ENCODE measurements at regions not wholly inside any gene's neighbourhood (a gene's known extent, or its start where the extent isn't known, plus 50 kb on each side); places are given as distances from the start of the nearest gene placed in this dataset.

DNA sequence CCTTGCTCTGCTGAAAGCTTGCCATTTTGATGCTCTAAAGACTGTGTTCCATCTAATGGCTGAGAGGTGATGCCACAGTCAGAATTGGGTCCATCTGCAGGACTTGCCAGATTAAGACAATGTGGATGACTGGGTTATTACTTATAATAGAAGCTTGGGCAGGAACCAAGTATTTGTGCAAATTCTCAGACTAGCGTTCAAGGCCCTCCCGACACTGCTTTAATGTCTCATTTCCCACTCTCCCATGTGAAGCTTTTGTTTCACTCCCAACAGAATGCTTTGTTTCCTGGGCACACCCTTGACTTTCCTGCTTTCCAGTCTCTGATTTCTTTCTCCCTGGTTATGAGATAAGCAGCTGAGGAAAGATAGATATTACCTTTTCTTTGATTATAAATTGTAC is 215.8 kb downstream of the KCNS3 start:
- H3F3A ChIP-seq (ENCODE audit: control insufficient read depth, insufficient read depth), result no peaks in the 10 kb centered on the region
- no peak overlapping the region for H3K27ac ChIP-seq (ENCODE audit: low read depth, low read length)
- no peaks in the 10 kb centered on the region for H4K20me1 ChIP-seq (ENCODE audit: control insufficient read depth, insufficient read depth, low read depth, low read length)
- H3K79me2 ChIP-seq (ENCODE audit: control insufficient read depth, low read length), result no peaks in the 10 kb centered on the region
- no peak overlapping the region for H3K4me3 ChIP-seq (ENCODE audit: low read length)
- H3K9me3 ChIP-seq (ENCODE audit: control insufficient read depth, insufficient read depth, low read length), result no peaks in the 10 kb centered on the region
- H3K4me1 ChIP-seq (ENCODE audit: control insufficient read depth, low read length), result no peaks in the 10 kb centered on the region
- H3K27me3 ChIP-seq (ENCODE audit: control insufficient read depth, low read length), result no peaks in the 10 kb centered on the region; the same call in 1 of the 2 replicates
- H3K4me2 ChIP-seq (ENCODE audit: low read length), result no peak overlapping the region
- no peaks in the 10 kb centered on the region for H3K9me2 ChIP-seq (replicated peaks; ENCODE audit: control insufficient read depth, low read length)
- TF ChIP-seq, protein P1, sequence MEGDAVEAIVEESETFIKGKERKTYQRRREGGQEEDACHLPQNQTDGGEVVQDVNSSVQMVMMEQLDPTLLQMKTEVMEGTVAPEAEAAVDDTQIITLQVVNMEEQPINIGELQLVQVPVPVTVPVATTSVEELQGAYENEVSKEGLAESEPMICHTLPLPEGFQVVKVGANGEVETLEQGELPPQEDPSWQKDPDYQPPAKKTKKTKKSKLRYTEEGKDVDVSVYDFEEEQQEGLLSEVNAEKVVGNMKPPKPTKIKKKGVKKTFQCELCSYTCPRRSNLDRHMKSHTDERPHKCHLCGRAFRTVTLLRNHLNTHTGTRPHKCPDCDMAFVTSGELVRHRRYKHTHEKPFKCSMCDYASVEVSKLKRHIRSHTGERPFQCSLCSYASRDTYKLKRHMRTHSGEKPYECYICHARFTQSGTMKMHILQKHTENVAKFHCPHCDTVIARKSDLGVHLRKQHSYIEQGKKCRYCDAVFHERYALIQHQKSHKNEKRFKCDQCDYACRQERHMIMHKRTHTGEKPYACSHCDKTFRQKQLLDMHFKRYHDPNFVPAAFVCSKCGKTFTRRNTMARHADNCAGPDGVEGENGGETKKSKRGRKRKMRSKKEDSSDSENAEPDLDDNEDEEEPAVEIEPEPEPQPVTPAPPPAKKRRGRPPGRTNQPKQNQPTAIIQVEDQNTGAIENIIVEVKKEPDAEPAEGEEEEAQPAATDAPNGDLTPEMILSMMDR (IDR thresholded peaks at IDR 0.05; ENCODE audit: low read depth, low read length, poor library complexity, severe bottlenecking), result no peak
- TF ChIP-seq EZH2phosphoT487 (IDR thresholded peaks at IDR 0.05; ENCODE audit: borderline replicate concordance, low read length), result no peak
- no peaks in the 10 kb centered on the region for H3K36me3 ChIP-seq (ENCODE audit: control insufficient read depth, low read length)

DNA sequence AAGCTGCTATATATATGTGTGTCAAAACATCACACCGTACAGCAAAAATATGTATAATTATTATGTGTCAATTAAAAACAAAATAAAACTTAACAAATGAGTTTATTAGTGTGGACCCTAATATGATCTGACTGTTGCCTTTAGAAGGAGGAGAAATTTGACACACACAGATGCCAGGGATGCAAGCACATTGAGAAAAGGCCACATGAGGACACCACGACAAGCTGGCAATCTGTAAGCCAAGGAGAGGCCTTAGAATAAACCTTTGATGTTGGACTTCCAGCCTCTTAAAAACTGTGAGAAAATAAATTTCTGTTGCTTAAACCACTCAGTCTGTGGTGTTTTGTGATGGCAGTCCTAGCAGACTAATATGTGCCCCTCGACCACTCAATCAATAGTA is 214.7 kb downstream of the KCNS3 start:
- no peaks in the 10 kb centered on the region for H4K20me1 ChIP-seq (ENCODE audit: control insufficient read depth, insufficient read depth, low read depth, low read length)
- no peaks in the 10 kb centered on the region for H3K4me1 ChIP-seq (ENCODE audit: control insufficient read depth, low read length)
- no peaks in the 10 kb centered on the region for H3K79me2 ChIP-seq (ENCODE audit: control insufficient read depth, low read length)
- H3K36me3 ChIP-seq (ENCODE audit: control insufficient read depth, low read length), result no peaks in the 10 kb centered on the region
- no peak overlapping the region for H3K4me2 ChIP-seq (ENCODE audit: low read length)
- no peaks in the 10 kb centered on the region for H3K27me3 ChIP-seq (ENCODE audit: control insufficient read depth, low read length)
- no peak for TF ChIP-seq EZH2phosphoT487 (IDR thresholded peaks at IDR 0.05; ENCODE audit: borderline replicate concordance, low read length)
- TF ChIP-seq, protein P1 (IDR thresholded peaks at IDR 0.05; ENCODE audit: low read depth, low read length, poor library complexity, severe bottlenecking), result no peak
- H3K4me3 ChIP-seq (ENCODE audit: low read length), result no peak overlapping the region
- no peaks in the 10 kb centered on the region for H3K9me2 ChIP-seq (replicated peaks; ENCODE audit: control insufficient read depth, low read length)
- H3F3A ChIP-seq (ENCODE audit: control insufficient read depth, insufficient read depth), result no peaks in the 10 kb centered on the region
- no peak overlapping the region for H3K27ac ChIP-seq (ENCODE audit: low read depth, low read length)
- no peaks in the 10 kb centered on the region for H3K9me3 ChIP-seq (ENCODE audit: control insufficient read depth, insufficient read depth, low read length)

DNA sequence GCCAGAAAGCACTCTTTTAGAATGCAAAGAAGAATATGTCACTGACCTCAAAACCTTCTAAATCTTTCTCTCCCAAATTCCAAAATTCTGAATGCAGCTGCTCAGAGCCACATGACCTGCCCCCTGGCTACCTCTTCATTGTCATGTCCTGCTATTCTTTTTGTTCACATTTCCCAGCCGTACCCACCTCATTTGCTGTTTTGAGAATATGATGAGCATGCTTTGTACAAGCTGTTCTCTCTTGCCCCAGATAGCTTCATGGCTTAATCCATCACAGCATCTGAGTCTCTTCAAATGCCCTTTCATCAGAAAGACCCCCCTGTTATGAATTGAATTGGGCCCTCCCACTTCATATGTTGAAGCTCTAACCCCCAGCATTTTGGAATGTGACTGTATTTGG is 214.3 kb downstream of the KCNS3 start:
- TF ChIP-seq, protein P1 (IDR thresholded peaks at IDR 0.05; ENCODE audit: low read depth, low read length, poor library complexity, severe bottlenecking), result no peak
- no peak for TF ChIP-seq EZH2phosphoT487 (IDR thresholded peaks at IDR 0.05; ENCODE audit: borderline replicate concordance, low read length)
- H3K9me2 ChIP-seq (replicated peaks; ENCODE audit: control insufficient read depth, low read length), result no peaks in the 10 kb centered on the region
- no peaks in the 10 kb centered on the region for H3K36me3 ChIP-seq (ENCODE audit: control insufficient read depth, low read length)
- H3F3A ChIP-seq (ENCODE audit: control insufficient read depth, insufficient read depth), result no peaks in the 10 kb centered on the region
- no peak overlapping the region for H3K4me3 ChIP-seq (ENCODE audit: low read length)
- no peak overlapping the region for H3K27ac ChIP-seq (ENCODE audit: low read depth, low read length)
- H3K4me2 ChIP-seq (ENCODE audit: low read length), result no peak overlapping the region
- H4K20me1 ChIP-seq (ENCODE audit: control insufficient read depth, insufficient read depth, low read depth, low read length), result no peaks in the 10 kb centered on the region
- H3K79me2 ChIP-seq (ENCODE audit: control insufficient read depth, low read length), result no peaks in the 10 kb centered on the region
- no peaks in the 10 kb centered on the region for H3K4me1 ChIP-seq (ENCODE audit: control insufficient read depth, low read length)
- no peaks in the 10 kb centered on the region for H3K27me3 ChIP-seq (ENCODE audit: control insufficient read depth, low read length)
- H3K9me3 ChIP-seq (ENCODE audit: control insufficient read depth, insufficient read depth, low read length), result no peaks in the 10 kb centered on the region

DNA sequence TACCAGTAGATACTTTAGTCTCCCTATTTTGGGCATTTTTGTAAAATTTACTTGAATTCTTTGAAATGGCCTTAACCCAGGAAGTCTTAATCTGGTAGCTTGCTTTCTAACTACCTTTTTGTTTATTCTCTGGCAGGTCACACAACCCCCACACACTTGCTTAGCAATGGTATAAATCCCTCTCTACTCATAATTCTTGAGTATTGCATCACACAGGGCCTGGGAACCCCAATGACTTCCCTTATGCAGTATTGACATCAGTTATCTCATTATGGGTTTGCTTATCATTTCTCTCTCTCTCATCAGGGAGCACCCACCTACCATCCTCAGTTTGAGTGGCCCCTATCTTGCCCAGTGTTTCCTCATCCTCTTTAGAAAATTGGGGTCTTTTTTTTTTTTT is 207.1 kb downstream of the KCNS3 start:
- TF ChIP-seq EZH2phosphoT487 (IDR thresholded peaks at IDR 0.05; ENCODE audit: borderline replicate concordance, low read length), result no peak
- TF ChIP-seq, protein P1 (IDR thresholded peaks at IDR 0.05; ENCODE audit: low read depth, low read length, poor library complexity, severe bottlenecking), result no peak
- Histone ChIP-seq H3K4me1 (ENCODE audit: control insufficient read depth, low read length) (no peaks in the 10 kb centered on the region), H3K4me2 (ENCODE audit: low read length) (no peak overlapping the region), H3K27ac (ENCODE audit: low read depth, low read length) (no peak overlapping the region), H3K79me2 (ENCODE audit: control insufficient read depth, low read length) (no peaks in the 10 kb centered on the region), H3K9me3 (ENCODE audit: control insufficient read depth, insufficient read depth, low read length) (no peaks in the 10 kb centered on the region), H3K4me3 (ENCODE audit: low read length) (no peak overlapping the region), H3K9me2 (replicated peaks; ENCODE audit: control insufficient read depth, low read length) (no peaks in the 10 kb centered on the region), H3K36me3 (ENCODE audit: control insufficient read depth, low read length) (no peaks in the 10 kb centered on the region), H4K20me1 (ENCODE audit: control insufficient read depth, insufficient read depth, low read depth, low read length) (no peaks in the 10 kb centered on the region), H3K27me3 (ENCODE audit: control insufficient read depth, low read length) (no peaks in the 10 kb centered on the region), H3F3A (ENCODE audit: control insufficient read depth, insufficient read depth) (no peaks in the 10 kb centered on the region)
